ENCODE measurements at regions not wholly inside any gene's neighbourhood (a gene's known extent, or its start where the extent isn't known, plus 50 kb on each side); places are given as distances from the start of the nearest gene placed in this dataset.

- no peaks in the 10 kb centered on the region for H3K9me1 ChIP-seq (replicated peaks; ENCODE audit: control insufficient read depth, extremely low read depth, insufficient read depth, low read length)
- H2AFZ ChIP-seq (ENCODE audit: low read depth, low read length) = no peak overlapping the region
- H3K4me2 ChIP-seq (ENCODE audit: insufficient read depth, low read length) = no peak overlapping the region
- CTCF ChIA-PET = no interaction called here
- no peak overlapping the region for H3K9ac ChIP-seq (replicated peaks; ENCODE audit: extremely low read depth, insufficient read depth, low read length)
- H3K36me3 ChIP-seq (ENCODE audit: control insufficient read depth in 2 of 2, extremely low read depth in 1 of 2, insufficient read depth in 2 of 2, low read length in 2 of 2) = no peaks in the 10 kb centered on the region
- no peak for FAIRE-seq
- dilution Hi-C loops (cut with MboI; ENCODE audit: extremely low pct_ligation_motif_present, low sequenced_read_pairs) = no loop called here
- peaks cover 44% of the 10 kb centered on the region for H3K79me2 ChIP-seq (ENCODE audit: control insufficient read depth, insufficient read depth, low read length)
- no peaks in the 10 kb centered on the region for H3K9me3 ChIP-seq (replicated peaks; ENCODE audit: control insufficient read depth, insufficient read depth, low read length)
- POLR2A ChIA-PET = no interaction called here
- no peaks in the 10 kb centered on the region for H3K27me3 ChIP-seq (ENCODE audit: control insufficient read depth in 2 of 2, insufficient read depth in 2 of 2, low read length in 2 of 2)
- no peaks in the 10 kb centered on the region for H3K4me1 ChIP-seq (ENCODE audit: control insufficient read depth, extremely low read depth, insufficient read depth, low read length)
- no peak overlapping the region for H3K4me3 ChIP-seq (replicated peaks in 1 of 3; ENCODE audit: insufficient read depth in 1 of 3, low read depth in 1 of 3, low read length in 3 of 3)
- intact Hi-C loops (cut with micrococcal nuclease) = no loop called here
- BruUV-seq (replicated peaks) = no TSS peak
- no peak overlapping the region for H3K27ac ChIP-seq (ENCODE audit: insufficient read depth, low read depth, low read length)
- no peak for DNase-seq (ENCODE audit: low read depth, low spot score)
- TF ChIP-seq JUN (IDR thresholded peaks at IDR 0.05; ENCODE audit: borderline replicate concordance, insufficient read depth, insufficient read length, low read depth) (no peak), POLR2AphosphoS5 (IDR thresholded peaks at IDR 0.05; ENCODE audit: insufficient read depth, low read depth, low read length) (no peak)
- TF ChIP-seq, protein P1, sequence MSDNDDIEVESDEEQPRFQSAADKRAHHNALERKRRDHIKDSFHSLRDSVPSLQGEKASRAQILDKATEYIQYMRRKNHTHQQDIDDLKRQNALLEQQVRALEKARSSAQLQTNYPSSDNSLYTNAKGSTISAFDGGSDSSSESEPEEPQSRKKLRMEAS (IDR thresholded peaks at IDR 0.05; ENCODE audit: insufficient read depth, insufficient read length) = no peak
- TF ChIP-seq, protein P2, sequence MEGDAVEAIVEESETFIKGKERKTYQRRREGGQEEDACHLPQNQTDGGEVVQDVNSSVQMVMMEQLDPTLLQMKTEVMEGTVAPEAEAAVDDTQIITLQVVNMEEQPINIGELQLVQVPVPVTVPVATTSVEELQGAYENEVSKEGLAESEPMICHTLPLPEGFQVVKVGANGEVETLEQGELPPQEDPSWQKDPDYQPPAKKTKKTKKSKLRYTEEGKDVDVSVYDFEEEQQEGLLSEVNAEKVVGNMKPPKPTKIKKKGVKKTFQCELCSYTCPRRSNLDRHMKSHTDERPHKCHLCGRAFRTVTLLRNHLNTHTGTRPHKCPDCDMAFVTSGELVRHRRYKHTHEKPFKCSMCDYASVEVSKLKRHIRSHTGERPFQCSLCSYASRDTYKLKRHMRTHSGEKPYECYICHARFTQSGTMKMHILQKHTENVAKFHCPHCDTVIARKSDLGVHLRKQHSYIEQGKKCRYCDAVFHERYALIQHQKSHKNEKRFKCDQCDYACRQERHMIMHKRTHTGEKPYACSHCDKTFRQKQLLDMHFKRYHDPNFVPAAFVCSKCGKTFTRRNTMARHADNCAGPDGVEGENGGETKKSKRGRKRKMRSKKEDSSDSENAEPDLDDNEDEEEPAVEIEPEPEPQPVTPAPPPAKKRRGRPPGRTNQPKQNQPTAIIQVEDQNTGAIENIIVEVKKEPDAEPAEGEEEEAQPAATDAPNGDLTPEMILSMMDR (IDR thresholded peaks at IDR 0.05; ENCODE audit: extremely low read depth in 1 of 2, insufficient read depth in 1 of 2, low read depth in 1 of 2, low read length in 2 of 2) = no peak
- no peaks in the 10 kb centered on the region for H4K20me1 ChIP-seq (replicated peaks; ENCODE audit: control insufficient read depth, extremely low read depth, insufficient read depth, low read length)
Measured at GRCh38 chr11:33420959-33421566, 163.9 kb downstream of the HIPK3 start.

- ChIA-PET POLR2A (interaction anchor here (0.6 kb wide), 1 partner anchor 78 kb away, joined by 3 read pairs; no protein-coding TSS in a partner anchor), CTCF (no interaction called here)
- Histone ChIP-seq H3K9me3 (replicated peaks; ENCODE audit: control insufficient read depth, insufficient read depth, low read length) (no peaks in the 10 kb centered on the region), H3K4me3 (replicated peaks in 1 of 3; ENCODE audit: insufficient read depth in 1 of 3, low read depth in 1 of 3, low read length in 3 of 3) (no peak overlapping the region), H3K9me1 (replicated peaks; ENCODE audit: control insufficient read depth, extremely low read depth, insufficient read depth, low read length) (no peaks in the 10 kb centered on the region), H2AFZ (ENCODE audit: low read depth, low read length) (no peak overlapping the region), H3K4me2 (ENCODE audit: insufficient read depth, low read length) (no peak overlapping the region), H3K9ac (replicated peaks; ENCODE audit: extremely low read depth, insufficient read depth, low read length) (no peak overlapping the region), H4K20me1 (replicated peaks; ENCODE audit: control insufficient read depth, extremely low read depth, insufficient read depth, low read length) (no peaks in the 10 kb centered on the region), H3K36me3 (ENCODE audit: control insufficient read depth in 2 of 2, extremely low read depth in 1 of 2, insufficient read depth in 2 of 2, low read length in 2 of 2) (no peaks in the 10 kb centered on the region), H3K4me1 (ENCODE audit: control insufficient read depth, extremely low read depth, insufficient read depth, low read length) (no peaks in the 10 kb centered on the region), H3K27ac (ENCODE audit: insufficient read depth, low read depth, low read length) (no peak overlapping the region), H3K27me3 (ENCODE audit: control insufficient read depth in 2 of 2, insufficient read depth in 2 of 2, low read length in 2 of 2) (no peaks in the 10 kb centered on the region), H3K79me2 (ENCODE audit: control insufficient read depth, insufficient read depth, low read length) (peaks cover 46% of the 10 kb centered on the region)
- intact Hi-C loops (cut with micrococcal nuclease) (no loop called here), dilution Hi-C loops (cut with MboI; ENCODE audit: extremely low pct_ligation_motif_present, low sequenced_read_pairs) (no loop called here)
- no peak for TF ChIP-seq EZH2 (IDR thresholded peaks at IDR 0.05; ENCODE audit: borderline replicate concordance, low read depth, low read length, severe bottlenecking)
- TF ChIP-seq, protein P2 (IDR thresholded peaks at IDR 0.05; ENCODE audit: extremely low read depth in 1 of 2, insufficient read depth in 1 of 2, low read depth in 1 of 2, low read length in 2 of 2) = no peak
- TF ChIP-seq POLR2AphosphoS5 (IDR thresholded peaks at IDR 0.05; ENCODE audit: insufficient read depth, low read depth, low read length) = no peak
- TF ChIP-seq, protein P1 (IDR thresholded peaks at IDR 0.05; ENCODE audit: insufficient read depth, insufficient read length) = no peak
- no peak for TF ChIP-seq GATA2 (IDR thresholded peaks at IDR 0.05; ENCODE audit: insufficient read depth, insufficient read length, low read depth, low read length)
- TF ChIP-seq JUN (IDR thresholded peaks at IDR 0.05; ENCODE audit: borderline replicate concordance, insufficient read depth, insufficient read length, low read depth) = no peak
- TF ChIP-seq FOS (IDR thresholded peaks at IDR 0.05; ENCODE audit: borderline replicate concordance, insufficient read depth, low read length) = no peak
- no peak for TF ChIP-seq MYC (IDR thresholded peaks at IDR 0.05; ENCODE audit: low read depth, low read length)
- TF ChIP-seq POLR2A (IDR thresholded peaks at IDR 0.05; ENCODE audit: low read depth, low read length) = no peak
- FAIRE-seq = no peak
- BruUV-seq (replicated peaks) = no TSS peak
- DNase-seq (ENCODE audit: low read depth, low spot score) = no peak
Measured at GRCh38 chr11:33419924-33420323, 162.7 kb downstream of the HIPK3 start.
